HG02588 (cell line): ENCODE measurements at regions not wholly inside any gene's neighbourhood (a gene's known extent, or its start where the extent isn't known, plus 50 kb on each side); places are given as distances from the start of the nearest gene placed in this dataset.
"Not testable (repeated sequence)": the region's sequence is repeated elsewhere in the genome, so short reads cannot be mapped to it uniquely, and the experiment has no call there.

ENCODE experiments used
- ATAC-seq: cut with Tn5 transposase; IDR thresholded peaks from one replicate; pipeline ENCODE4 v1.9.1; 2021; ENCODE audit warnings: mild to moderate bottlenecking, moderate library complexity; ENCODE audit not compliant: unreplicated experiment

- ATAC-seq = not testable (repeated sequence)
Measured at GRCh38 chr13:27363637-27364036, 60.8 kb upstream of the GTF3A start.

DNA sequence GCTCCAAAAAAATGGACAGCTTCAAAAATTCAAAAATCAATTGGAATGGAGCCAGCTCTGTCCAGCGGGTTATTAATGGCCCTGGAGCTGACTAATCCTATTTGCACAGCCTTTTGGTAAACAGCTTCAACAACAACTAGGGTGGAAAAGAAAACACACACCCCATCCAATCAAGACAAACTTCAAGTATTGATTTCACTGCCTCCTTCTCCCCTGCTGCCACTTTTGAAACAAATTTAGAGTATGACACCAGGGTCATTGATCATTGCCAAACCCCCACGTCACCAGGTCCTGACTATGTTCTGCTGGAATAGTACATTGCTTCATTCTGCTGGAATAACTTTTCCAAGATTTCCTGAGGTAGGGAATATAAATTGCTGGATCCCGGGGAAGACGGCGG lies 56.8 kb upstream of the GTF3A start:
- no peak for ATAC-seq

DNA sequence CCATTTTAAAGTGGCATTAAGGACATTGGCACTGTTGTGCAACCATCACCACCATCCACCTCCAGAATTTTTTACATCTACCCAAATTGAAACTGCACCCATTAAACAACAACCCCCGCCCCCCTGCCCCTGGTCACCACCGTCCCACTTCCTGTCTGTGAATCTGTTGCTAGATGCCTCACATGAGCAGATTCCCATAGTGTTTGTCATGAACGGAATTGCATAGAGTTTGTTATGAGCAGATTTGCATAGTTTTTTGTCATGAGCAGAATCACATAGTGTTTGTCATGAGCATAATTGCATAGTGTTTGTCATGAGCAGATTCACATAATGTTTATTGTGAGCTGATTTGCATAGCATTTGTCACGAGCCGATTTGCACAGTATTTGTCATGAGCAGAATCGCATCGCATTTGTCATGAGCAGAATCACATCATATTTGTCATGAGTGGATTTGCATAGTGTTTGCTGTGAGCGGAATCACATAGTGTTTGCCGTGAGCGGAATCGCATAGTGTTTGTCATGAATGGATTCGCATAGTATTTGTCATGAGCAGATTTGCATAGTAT lies 54.0 kb upstream of the GTF3A start:
- ATAC-seq = no peak

DNA sequence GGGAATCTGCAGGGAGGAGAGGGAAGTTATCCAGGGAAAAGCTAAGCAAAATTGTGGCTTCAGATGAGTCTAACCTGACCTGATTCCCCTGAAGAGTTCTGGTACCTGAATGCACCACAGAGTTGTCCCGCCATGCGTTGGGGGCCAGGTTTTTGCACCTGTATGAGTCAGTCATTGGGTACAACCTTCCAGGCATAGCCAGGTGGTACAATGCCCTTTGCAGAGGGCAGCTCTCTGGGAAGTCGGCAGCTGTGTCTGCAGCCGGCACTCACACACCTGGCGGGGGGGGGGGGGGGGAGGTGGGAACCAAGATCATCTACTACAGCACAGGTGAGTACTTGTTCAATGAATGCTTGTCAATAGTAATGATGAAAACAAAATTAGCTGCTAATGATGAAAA lies 52.5 kb upstream of the GTF3A start:
- no peak for ATAC-seq

DNA sequence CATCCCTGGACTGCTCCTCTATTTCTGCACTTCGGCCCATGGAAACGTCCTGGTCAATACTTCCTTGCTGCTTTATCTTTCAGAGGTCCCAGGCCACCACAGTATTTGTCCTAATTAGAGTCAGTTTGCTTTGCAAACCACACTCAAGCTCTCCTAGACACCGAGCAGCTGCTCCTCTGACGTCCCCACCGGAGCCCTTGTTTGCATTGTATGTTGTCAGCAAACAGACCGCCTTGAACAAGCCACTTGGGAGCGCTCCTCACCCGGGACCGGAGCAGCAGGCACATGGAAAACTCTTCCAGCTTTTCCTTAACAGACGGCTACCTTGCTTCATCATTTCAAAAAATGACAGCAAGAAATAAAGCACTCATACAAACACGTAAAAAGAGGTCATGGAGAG lies 51.5 kb upstream of the GTF3A start:
- ATAC-seq = no peak

- ATAC-seq = no peak
Measured at GRCh38 chr13:27374126-27374613, 50.2 kb upstream of the GTF3A start.
